MCF 10A (cell line): ENCODE measurements at regions not wholly inside any gene's neighbourhood (a gene's known extent, or its start where the extent isn't known, plus 50 kb on each side); places are given as distances from the start of the nearest gene placed in this dataset.

Experiments used
- BruUV-seq: library from RNA; stranded (reverse); fragments of 400-500 nt; replicated peaks from 2 replicates; lab custom pipeline; 2021; lab: Mats Ljungman, UMichigan
- CTCF ChIA-PET: fragments of 300-600 bp; sonication (Branson Sonifier 250); formaldehyde crosslinking; extraction: SDS; loops from one replicate; lab custom pipeline; 2021; ENCODE audit warnings: antibody characterized with exemption, inconsistent platforms; lab: Yijun Ruan, JAX
- POLR2A ChIA-PET: fragments of 300-600, 350-650 bp; sonication (Branson Sonifier 250); formaldehyde crosslinking; extraction: SDS; loops from one replicate; lab custom pipeline; 2020; ENCODE audit warnings: antibody characterized with exemption, inconsistent platforms; lab: Yijun Ruan, JAX
- DNase-seq: peaks from one replicate; pipeline ENCODE4 v3.0.0-alpha.2; 2018; ENCODE audit not compliant: unreplicated experiment
- H3K27ac Mint-ChIP-seq: one replicate; pipeline ENCODE4 v1.8.0; 2022; ENCODE audit warnings: mild to moderate bottlenecking, low read depth, mixed read lengths; ENCODE audit not compliant: unreplicated experiment
- H3K27me3 Mint-ChIP-seq: one replicate; pipeline ENCODE4 v1.8.0; 2022; ENCODE audit warnings: mixed read lengths; ENCODE audit not compliant: insufficient read depth, unreplicated experiment
- H3K36me3 Mint-ChIP-seq: one replicate; pipeline ENCODE4 v1.8.0; 2022; ENCODE audit warnings: mild to moderate bottlenecking, moderate library complexity, mixed read lengths; ENCODE audit not compliant: insufficient read depth, unreplicated experiment
- H3K4me1 Mint-ChIP-seq: one replicate; pipeline ENCODE4 v1.8.0; 2022; ENCODE audit warnings: mixed read lengths; ENCODE audit not compliant: insufficient read depth, unreplicated experiment
- H3K4me3 Mint-ChIP-seq: one replicate; pipeline ENCODE4 v1.8.0; 2022; ENCODE audit warnings: mild to moderate bottlenecking, moderate library complexity, mixed read lengths; ENCODE audit not compliant: unreplicated experiment
- H3K9me3 Mint-ChIP-seq: one replicate; pipeline ENCODE4 v1.8.0; 2022; ENCODE audit warnings: mixed read lengths; ENCODE audit not compliant: unreplicated experiment
- CTCF ChIP-seq: fragments of 200-600 bp; IDR thresholded peaks from one replicate; pipeline ENCODE4 v1.8.0; 2022; ENCODE audit warnings: antibody characterized with exemption, mild to moderate bottlenecking; ENCODE audit not compliant: unreplicated experiment
- intact Hi-C: fragments of 100-400 bp; cut with micrococcal nuclease; formaldehyde crosslinking; loops from 2 replicates; pipeline ENCODE4 v1.14.1; 2022

GRCh38 chr5:89706731-89707130 is 702.8 kb downstream of the CETN3 start:
- H3K27ac Mint-ChIP-seq, result no peak overlapping the region
- H3K27me3 Mint-ChIP-seq, result no peaks in the 10 kb centered on the region
- no peak for TF ChIP-seq CTCF
- no TSS peak for BruUV-seq
- POLR2A ChIA-PET, result no interaction called here
- H3K36me3 Mint-ChIP-seq, result no peaks in the 10 kb centered on the region
- CTCF ChIA-PET, result no interaction called here
- no peaks in the 10 kb centered on the region for H3K4me1 Mint-ChIP-seq
- intact Hi-C loops, result no loop called here
- no peaks in the 10 kb centered on the region for H3K9me3 Mint-ChIP-seq
- H3K4me3 Mint-ChIP-seq, result no peak overlapping the region
- DNase-seq, result no peak

GRCh38 chr5:89703817-89704216 is 705.7 kb downstream of the CETN3 start:
- no TSS peak for BruUV-seq
- DNase-seq, result no peak
- POLR2A ChIA-PET, result no interaction called here
- Mint-ChIP-seq H3K9me3 (no peaks in the 10 kb centered on the region), H3K4me1 (no peaks in the 10 kb centered on the region), H3K4me3 (no peak overlapping the region), H3K27me3 (no peaks in the 10 kb centered on the region), H3K27ac (no peak overlapping the region), H3K36me3 (no peaks in the 10 kb centered on the region)
- CTCF ChIA-PET, result interaction anchor here (0.5 to 0.7 kb wide), 5 partner anchors 44 to 960 kb away, joined by 3 to 5 read pairs (median 3); no protein-coding TSS in a partner anchor
- intact Hi-C loops, result no loop called here
- no peak for TF ChIP-seq CTCF

GRCh38 chr5:89698028-89698427 is 711.5 kb downstream of the CETN3 start:
- BruUV-seq, result no TSS peak
- no peaks in the 10 kb centered on the region for H3K9me3 Mint-ChIP-seq
- no peaks in the 10 kb centered on the region for H3K27me3 Mint-ChIP-seq
- no peaks in the 10 kb centered on the region for H3K4me1 Mint-ChIP-seq
- H3K27ac Mint-ChIP-seq, result no peak overlapping the region
- no peak overlapping the region for H3K4me3 Mint-ChIP-seq
- no peak for TF ChIP-seq CTCF
- ChIA-PET CTCF (no interaction called here), POLR2A (no interaction called here)
- H3K36me3 Mint-ChIP-seq, result no peaks in the 10 kb centered on the region
- no peak for DNase-seq
- intact Hi-C loops, result no loop called here

- BruUV-seq, result no TSS peak
- TF ChIP-seq CTCF, result no peak
- Mint-ChIP-seq H3K27me3 (no peaks in the 10 kb centered on the region), H3K36me3 (no peaks in the 10 kb centered on the region), H3K4me3 (no peak overlapping the region), H3K9me3 (no peaks in the 10 kb centered on the region), H3K27ac (no peak overlapping the region), H3K4me1 (no peaks in the 10 kb centered on the region)
- intact Hi-C loops, result no loop called here
- ChIA-PET POLR2A (no interaction called here), CTCF (no interaction called here)
- no peak for DNase-seq
Measured at GRCh38 chr5:89697581-89697980, 712.0 kb downstream of the CETN3 start.
